Smooth muscle cell (in vitro differentiated cells): ENCODE measurements at regions not wholly inside any gene's neighbourhood (a gene's known extent, or its start where the extent isn't known, plus 50 kb on each side); places are given as distances from the start of the nearest gene placed in this dataset.
"Not testable (repeated sequence)": the region's sequence is repeated elsewhere in the genome, so short reads cannot be mapped to it uniquely, and the experiment has no call there.

Experiments used
- DNase-seq: peaks from one replicate; lab custom pipeline; 2025; ENCODE audit not compliant: unreplicated experiment; lab: John Stamatoyannopoulos, UW
- H2AFZ ChIP-seq: fragments of 200-600 bp; sonication (generic); 2 replicates; pipeline ENCODE4 v1.6.0; 2016; ENCODE audit warnings: antibody characterized with exemption, low read depth, mild to moderate bottlenecking
- H3F3A ChIP-seq: fragments of 200-600 bp; sonication (generic); 2 replicates; pipeline ENCODE4 v1.6.0; 2017; ENCODE audit warnings: antibody characterized with exemption, low read depth
- H3K27ac ChIP-seq: fragments of 200-600 bp; sonication (generic); 2 replicates; pipeline ENCODE4 v1.5.1; 2016; ENCODE audit warnings: low read depth, mild to moderate bottlenecking
- H3K27me3 ChIP-seq: fragments of 200-600 bp; sonication (generic); 2 replicates; pipeline ENCODE4 v1.6.1; 2016; ENCODE audit warnings: low read depth, mild to moderate bottlenecking
- H3K36me3 ChIP-seq: fragments of 200-600 bp; sonication (generic); 2 replicates; pipeline ENCODE4 v1.5.1; 2016; ENCODE audit warnings: low read depth
- H3K4me1 ChIP-seq: fragments of 200-600 bp; sonication (generic); 2 replicates; pipeline ENCODE4 v1.5.1; 2016; ENCODE audit warnings: low read depth
- H3K4me2 ChIP-seq: fragments of 200-600 bp; sonication (generic); 2 replicates; pipeline ENCODE4 v1.6.0; 2016; ENCODE audit warnings: mild to moderate bottlenecking
- H3K4me3 ChIP-seq: fragments of 200-600 bp; sonication (generic); 2 replicates; pipeline ENCODE4 v1.5.1; 2016; ENCODE audit warnings: mild to moderate bottlenecking
- H3K79me2 ChIP-seq: fragments of 200-600 bp; sonication (generic); 2 replicates; pipeline ENCODE4 v1.6.0; 2016; ENCODE audit warnings: low read depth, mild to moderate bottlenecking
- H3K9ac ChIP-seq: fragments of 200-600 bp; sonication (generic); 2 replicates; pipeline ENCODE4 v1.6.0; 2016; ENCODE audit warnings: low read depth
- H3K9me3 ChIP-seq: fragments of 200-600 bp; sonication (generic); replicated peaks from 2 replicates; pipeline ENCODE4 v1.5.1; 2016; ENCODE audit warnings: low read depth
- H4K20me1 ChIP-seq: fragments of 200-600 bp; sonication (generic); 2 replicates; pipeline ENCODE4 v1.6.0; 2016; ENCODE audit warnings: low read depth
- CTCF ChIP-seq: fragments of 200-600 bp; sonication (generic); IDR thresholded peaks from 2 replicates; pipeline ENCODE4 v1.5.1; 2017; ENCODE audit warnings: borderline replicate concordance, mild to moderate bottlenecking, antibody characterized with exemption; ENCODE audit not compliant: insufficient read depth, poor library complexity, severe bottlenecking
- WGBS: methylation state at CpG from one replicate; pipeline ENCODE4 v1.1.7; 2016; ENCODE audit warnings: low lambda C conversion rate; 5-methylcytosine and 5-hydroxymethylcytosine counted together

GRCh38 chr13:87186647-87187046 is 484.5 kb upstream of the SLITRK5 start:
- H3K4me1 ChIP-seq, H3F3A ChIP-seq, H3K79me2 ChIP-seq, H3K27me3 ChIP-seq, H4K20me1 ChIP-seq, H3K9ac ChIP-seq, H3K4me3 ChIP-seq, H3K27ac ChIP-seq, H3K9me3 ChIP-seq, H3K36me3 ChIP-seq, H2AFZ ChIP-seq, H3K4me2 ChIP-seq, DNase-seq: not testable (repeated sequence)
- WGBS, result 83% methylated on average over 4 of the region's 4 CpGs

- not testable (repeated sequence) for H3K4me3 ChIP-seq
- WGBS, result 91% methylated on average over 8 of the region's 8 CpGs
Measured at GRCh38 chr13:87191485-87191884, 479.7 kb upstream of the SLITRK5 start.

GRCh38 chr13:87198371-87198770 is 472.8 kb upstream of the SLITRK5 start:
- no peak overlapping the region for H3K4me2 ChIP-seq
- no peak overlapping the region for H2AFZ ChIP-seq
- H3K9ac ChIP-seq, result no peak overlapping the region
- WGBS, result 83% methylated on average over 3 of the region's 3 CpGs
- no peak for TF ChIP-seq CTCF
- no peaks in the 10 kb centered on the region for H3F3A ChIP-seq
- H4K20me1 ChIP-seq, result no peaks in the 10 kb centered on the region
- DNase-seq, result no peak
- H3K79me2 ChIP-seq, result no peaks in the 10 kb centered on the region
- no peaks in the 10 kb centered on the region for H3K9me3 ChIP-seq
- H3K4me3 ChIP-seq, result no peak overlapping the region
- H3K36me3 ChIP-seq, result no peaks in the 10 kb centered on the region
- no peaks in the 10 kb centered on the region for H3K4me1 ChIP-seq
- H3K27me3 ChIP-seq, result no peaks in the 10 kb centered on the region
- H3K27ac ChIP-seq, result no peak overlapping the region

More at GRCh38 chr13:87191485-87191884, 479.7 kb upstream of the SLITRK5 start:
- not testable (repeated sequence) for H3K9me3 ChIP-seq, H3K9ac ChIP-seq, H3K79me2 ChIP-seq, H3K4me1 ChIP-seq, H3K27ac ChIP-seq, H3K27me3 ChIP-seq, H3K36me3 ChIP-seq, H2AFZ ChIP-seq, H3F3A ChIP-seq, DNase-seq, H3K4me2 ChIP-seq, H4K20me1 ChIP-seq

GRCh38 chr13:87206708-87207107 is 464.5 kb upstream of the SLITRK5 start:
- Histone ChIP-seq H3K79me2 (no peaks in the 10 kb centered on the region), H2AFZ (no peak overlapping the region), H3K36me3 (no peaks in the 10 kb centered on the region), H4K20me1 (no peaks in the 10 kb centered on the region), H3K4me2 (no peak overlapping the region), H3K4me1 (no peaks in the 10 kb centered on the region), H3F3A (no peaks in the 10 kb centered on the region), H3K9ac (no peak overlapping the region), H3K27ac (no peak overlapping the region), H3K27me3 (no peaks in the 10 kb centered on the region), H3K4me3 (no peak overlapping the region), H3K9me3 (no peaks in the 10 kb centered on the region)
- no peak for DNase-seq
- no peak for TF ChIP-seq CTCF
- 93% methylated on average over 6 of the region's 6 CpGs for WGBS
